DND-41 (cell line): ENCODE measurements at regions not wholly inside any gene's neighbourhood (a gene's known extent, or its start where the extent isn't known, plus 50 kb on each side); places are given as distances from the start of the nearest gene placed in this dataset.
"Not testable (repeated sequence)": the region's sequence is repeated elsewhere in the genome, so short reads cannot be mapped to it uniquely, and the experiment has no call there.

Source experiments
- ATAC-seq: fragments of 200-7000 bp; cut with Tn5 transposase; 3 replicates; pipeline ENCODE4 v1.9.1; 2021; ENCODE audit warnings: low read depth; ENCODE audit not compliant: insufficient read depth
- DNase-seq: peaks from one replicate; pipeline ENCODE4 v3.0.0-alpha.2; 2020
- H2AFZ ChIP-seq: 2 replicates; pipeline ENCODE4 v1.6.0; 2012; ENCODE audit warnings: low read depth, low read length
- H3K27ac ChIP-seq: 2 replicates; pipeline ENCODE4 v1.5.1; 2012; ENCODE audit warnings: low read length, inconsistent platforms
- H3K27me3 ChIP-seq: fragments of 200-600 bp; sonication (generic); 2 replicates; pipeline ENCODE4 v1.6.0; 2012; ENCODE audit warnings: low read length, mild to moderate bottlenecking, inconsistent platforms; ENCODE audit not compliant: insufficient read depth, poor library complexity
- H3K36me3 ChIP-seq: 2 replicates; pipeline ENCODE4 v1.5.1; 2012; ENCODE audit warnings: low read length, inconsistent platforms; ENCODE audit not compliant: insufficient read depth
- H3K4me1 ChIP-seq: 2 replicates; pipeline ENCODE4 v1.5.1; 2012; ENCODE audit warnings: mild to moderate bottlenecking, low read length; ENCODE audit not compliant: insufficient read depth
- H3K4me2 ChIP-seq: 2 replicates; pipeline ENCODE4 v1.6.0; 2012; ENCODE audit warnings: mild to moderate bottlenecking, moderate library complexity, low read length, inconsistent platforms; ENCODE audit not compliant: insufficient read depth
- H3K4me3 ChIP-seq, 2 experiments: fragments of 200-600 bp in 1 of 2; shearing (Covaris generic) in 1 of 2; 2 replicates each; pipeline ENCODE4 v1.5.1; 2012 to 2016; ENCODE audit warnings: inconsistent platforms in 2 of 2, low read length in 2 of 2, mild to moderate bottlenecking in 2 of 2, low read depth in 1 of 2, moderate library complexity in 1 of 2
- H3K79me2 ChIP-seq: 2 replicates; pipeline ENCODE4 v1.6.0; 2012; ENCODE audit warnings: low read length, inconsistent platforms; ENCODE audit not compliant: insufficient read depth
- H3K9ac ChIP-seq: 2 replicates; pipeline ENCODE4 v1.6.0; 2012; ENCODE audit warnings: low read depth, mild to moderate bottlenecking, inconsistent platforms, low read length, moderate library complexity
- H3K9me3 ChIP-seq: 2 replicates; pipeline ENCODE4 v1.5.1; 2012; ENCODE audit warnings: low read length, moderate library complexity, mild to moderate bottlenecking, inconsistent platforms; ENCODE audit not compliant: insufficient read depth, severe bottlenecking
- H4K20me1 ChIP-seq: 2 replicates; pipeline ENCODE4 v1.6.0; 2012; ENCODE audit warnings: low read length; ENCODE audit not compliant: insufficient read depth
- EZH2 ChIP-seq: IDR thresholded peaks from 3 replicates; pipeline ENCODE4 v1.6.1; 2012; ENCODE audit warnings: borderline replicate concordance, low read depth, mild to moderate bottlenecking, moderate library complexity, low read length, inconsistent platforms; ENCODE audit not compliant: severe bottlenecking
- TF ChIP-seq, protein P1 (sequence below): IDR thresholded peaks from 2 replicates; pipeline ENCODE4 v1.5.1; 2012; ENCODE audit warnings: borderline replicate concordance, low read length, moderate library complexity, mild to moderate bottlenecking; ENCODE audit not compliant: poor library complexity, severe bottlenecking; ENCODE audit errors: extremely low read depth

DNA sequence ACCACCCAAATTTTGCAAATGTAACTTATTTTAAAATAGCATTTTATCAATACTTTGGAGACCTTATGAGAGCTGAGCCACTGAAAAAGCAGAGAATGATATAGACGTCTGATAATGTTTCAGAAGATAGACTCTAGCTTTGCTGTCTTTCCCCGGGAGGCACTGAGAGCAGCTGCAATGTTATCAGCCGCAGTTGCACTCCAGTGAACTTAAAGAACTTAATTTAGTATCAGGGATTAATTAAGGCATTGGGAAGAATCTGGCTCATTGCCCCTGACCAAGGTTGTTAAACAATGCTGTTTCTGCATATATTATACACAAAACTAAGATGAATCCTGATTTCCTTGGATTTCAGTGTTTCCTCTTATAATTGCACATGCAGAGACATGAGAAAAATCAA lies 75.7 kb upstream of the SGCG start:
- H3K9ac ChIP-seq, result no peak overlapping the region
- ATAC-seq (no peak), DNase-seq (no peak)
- H2AFZ ChIP-seq, result no peak overlapping the region
- no peaks in the 10 kb centered on the region for H3K79me2 ChIP-seq
- H3K27me3 ChIP-seq, result no peaks in the 10 kb centered on the region
- H3K4me1 ChIP-seq, result no peaks in the 10 kb centered on the region
- TF ChIP-seq EZH2, result no peak
- TF ChIP-seq, protein P1, sequence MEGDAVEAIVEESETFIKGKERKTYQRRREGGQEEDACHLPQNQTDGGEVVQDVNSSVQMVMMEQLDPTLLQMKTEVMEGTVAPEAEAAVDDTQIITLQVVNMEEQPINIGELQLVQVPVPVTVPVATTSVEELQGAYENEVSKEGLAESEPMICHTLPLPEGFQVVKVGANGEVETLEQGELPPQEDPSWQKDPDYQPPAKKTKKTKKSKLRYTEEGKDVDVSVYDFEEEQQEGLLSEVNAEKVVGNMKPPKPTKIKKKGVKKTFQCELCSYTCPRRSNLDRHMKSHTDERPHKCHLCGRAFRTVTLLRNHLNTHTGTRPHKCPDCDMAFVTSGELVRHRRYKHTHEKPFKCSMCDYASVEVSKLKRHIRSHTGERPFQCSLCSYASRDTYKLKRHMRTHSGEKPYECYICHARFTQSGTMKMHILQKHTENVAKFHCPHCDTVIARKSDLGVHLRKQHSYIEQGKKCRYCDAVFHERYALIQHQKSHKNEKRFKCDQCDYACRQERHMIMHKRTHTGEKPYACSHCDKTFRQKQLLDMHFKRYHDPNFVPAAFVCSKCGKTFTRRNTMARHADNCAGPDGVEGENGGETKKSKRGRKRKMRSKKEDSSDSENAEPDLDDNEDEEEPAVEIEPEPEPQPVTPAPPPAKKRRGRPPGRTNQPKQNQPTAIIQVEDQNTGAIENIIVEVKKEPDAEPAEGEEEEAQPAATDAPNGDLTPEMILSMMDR, result no peak
- H3K9me3 ChIP-seq, result no peaks in the 10 kb centered on the region
- no peaks in the 10 kb centered on the region for H4K20me1 ChIP-seq
- no peak overlapping the region for H3K4me2 ChIP-seq
- no peak overlapping the region for H3K4me3 ChIP-seq
- H3K27ac ChIP-seq, result no peak overlapping the region
- no peaks in the 10 kb centered on the region for H3K36me3 ChIP-seq

DNA sequence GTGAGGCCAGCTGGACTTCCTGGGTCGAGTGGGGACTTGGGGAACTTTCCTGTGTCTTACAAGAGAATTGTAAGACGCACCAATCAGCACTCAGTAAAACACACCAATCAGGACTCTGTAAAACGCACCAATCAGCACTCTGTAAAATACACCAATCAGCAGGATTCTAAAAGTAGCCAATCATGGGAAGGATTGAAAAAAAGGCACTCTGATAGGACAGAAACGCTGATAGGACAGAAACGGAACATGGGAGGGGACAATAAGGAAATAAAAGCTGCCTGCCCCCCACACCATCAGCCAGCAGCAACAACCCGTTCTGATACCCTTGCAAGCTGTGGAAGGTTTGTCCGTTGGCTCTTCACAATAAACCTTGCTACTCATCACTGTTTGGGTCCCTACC lies 73.1 kb upstream of the SGCG start:
- no peak overlapping the region for H3K27ac ChIP-seq
- no peaks in the 10 kb centered on the region for H3K27me3 ChIP-seq
- no peak overlapping the region for H3K9ac ChIP-seq
- H2AFZ ChIP-seq, result no peak overlapping the region
- no peak for TF ChIP-seq EZH2
- TF ChIP-seq, protein P1, result no peak
- ATAC-seq (peak; percentile 35; the same call in 1 of the 3 replicates), DNase-seq (no peak)
- H3K79me2 ChIP-seq, result no peaks in the 10 kb centered on the region
- H3K36me3 ChIP-seq, result no peaks in the 10 kb centered on the region
- no peaks in the 10 kb centered on the region for H4K20me1 ChIP-seq
- H3K9me3 ChIP-seq, result no peaks in the 10 kb centered on the region
- H3K4me1 ChIP-seq, result no peaks in the 10 kb centered on the region
- no peak overlapping the region for H3K4me2 ChIP-seq
- no peak overlapping the region for H3K4me3 ChIP-seq

DNA sequence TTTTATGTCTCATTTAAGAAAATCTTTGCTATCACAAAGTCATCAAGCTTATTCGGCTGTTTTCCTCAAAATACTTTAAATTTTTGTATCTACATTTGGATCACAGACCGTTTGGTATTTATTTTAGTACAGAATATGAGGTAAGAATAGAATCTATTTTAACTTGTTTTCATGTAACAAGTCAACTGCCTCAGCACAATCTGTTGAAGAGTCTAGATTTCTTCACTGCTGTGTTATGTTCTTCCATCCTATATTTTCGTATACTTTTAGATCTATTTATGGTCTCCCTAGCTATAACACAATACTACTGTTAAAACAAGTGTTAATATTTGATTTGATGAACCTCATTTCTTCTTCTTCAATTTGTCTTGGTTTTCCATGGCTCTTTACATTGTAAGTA lies 61.6 kb upstream of the SGCG start:
- ATAC-seq (no peak), DNase-seq (no peak)
- no peaks in the 10 kb centered on the region for H3K4me1 ChIP-seq
- H3K27ac ChIP-seq, result no peak overlapping the region
- TF ChIP-seq EZH2, result no peak
- TF ChIP-seq, protein P1, result no peak
- H2AFZ ChIP-seq, result no peak overlapping the region
- H3K4me2 ChIP-seq, result no peak overlapping the region
- H3K79me2 ChIP-seq, result no peaks in the 10 kb centered on the region
- no peaks in the 10 kb centered on the region for H4K20me1 ChIP-seq
- no peak overlapping the region for H3K9ac ChIP-seq
- H3K4me3 ChIP-seq, result no peak overlapping the region
- no peaks in the 10 kb centered on the region for H3K9me3 ChIP-seq
- no peaks in the 10 kb centered on the region for H3K27me3 ChIP-seq
- H3K36me3 ChIP-seq, result no peaks in the 10 kb centered on the region

DNA sequence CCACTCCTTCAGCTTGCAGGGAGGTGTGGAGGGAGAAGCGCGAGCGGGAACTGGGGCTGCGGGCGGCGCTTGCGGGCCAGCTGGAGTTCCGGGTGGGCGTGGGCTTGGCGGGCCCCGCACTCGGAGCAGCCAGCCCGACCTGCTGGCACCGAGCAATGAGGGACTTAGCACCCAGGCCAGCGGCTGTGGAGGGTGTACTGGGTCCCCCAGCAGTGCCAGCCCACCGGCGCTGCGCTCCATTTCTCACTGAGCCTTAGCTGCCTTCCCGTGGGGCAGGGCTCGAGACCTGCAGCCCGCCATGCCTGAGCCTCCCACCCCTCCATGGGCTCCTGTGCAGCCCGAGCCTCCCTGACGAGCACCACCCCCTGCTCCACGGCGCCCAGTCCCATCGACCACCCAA lies 53.2 kb upstream of the SGCG start:
- H3K4me1 ChIP-seq, H3K36me3 ChIP-seq, H3K79me2 ChIP-seq, H2AFZ ChIP-seq, H3K27me3 ChIP-seq, H3K4me2 ChIP-seq, DNase-seq, ATAC-seq, H3K9me3 ChIP-seq, H4K20me1 ChIP-seq, H3K9ac ChIP-seq, H3K4me3 ChIP-seq, H3K27ac ChIP-seq: not testable (repeated sequence)
